Astrocyte of the spinal cord (primary cell): ENCODE measurements at regions not wholly inside any gene's neighbourhood (a gene's known extent, or its start where the extent isn't known, plus 50 kb on each side); places are given as distances from the start of the nearest gene placed in this dataset.
A peak's percentile ranks its signal among the peaks of the same experiment; 100 is the strongest.

Experiments used
- DNase-seq: peaks from one replicate; pipeline ENCODE4 v3.0.0; 2011; ENCODE audit warnings: low read depth, low spot score
- H3K4me3 ChIP-seq: 2 replicates; pipeline ENCODE4 v1.5.1; 2011; ENCODE audit warnings: low read depth, mild to moderate bottlenecking, low read length, moderate library complexity
- in situ Hi-C: cut with HindIII; loops from 2 replicates; pipeline ENCODE4 v1.10.0; 2017; ENCODE audit warnings: low sequenced_read_pairs
- TF ChIP-seq, protein P1 (sequence below): IDR thresholded peaks from 2 replicates; pipeline ENCODE4 v1.5.1; 2012; ENCODE audit warnings: low read depth, mild to moderate bottlenecking, low read length, inconsistent platforms

DNA sequence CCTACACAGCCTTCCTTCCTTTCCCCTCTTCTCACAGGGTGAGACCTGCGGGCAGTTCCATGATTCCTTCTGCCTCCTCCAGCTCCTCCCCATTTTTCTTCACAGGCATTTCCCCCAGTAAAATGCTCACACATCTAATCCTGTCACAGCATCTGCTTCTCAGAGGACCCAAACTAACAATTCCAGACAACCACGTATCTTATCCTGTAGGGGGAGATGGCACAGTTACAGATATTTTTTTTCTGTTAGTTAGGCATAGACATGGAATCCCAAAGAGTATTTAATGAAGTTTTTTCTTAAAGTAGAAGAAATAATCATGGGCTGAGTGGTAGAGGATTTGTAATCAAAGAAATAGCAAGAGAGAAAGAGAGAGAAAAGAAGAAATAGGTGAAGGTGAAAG, 373.1 kb upstream of the ADAMTS9 start:
- TF ChIP-seq, protein P1, sequence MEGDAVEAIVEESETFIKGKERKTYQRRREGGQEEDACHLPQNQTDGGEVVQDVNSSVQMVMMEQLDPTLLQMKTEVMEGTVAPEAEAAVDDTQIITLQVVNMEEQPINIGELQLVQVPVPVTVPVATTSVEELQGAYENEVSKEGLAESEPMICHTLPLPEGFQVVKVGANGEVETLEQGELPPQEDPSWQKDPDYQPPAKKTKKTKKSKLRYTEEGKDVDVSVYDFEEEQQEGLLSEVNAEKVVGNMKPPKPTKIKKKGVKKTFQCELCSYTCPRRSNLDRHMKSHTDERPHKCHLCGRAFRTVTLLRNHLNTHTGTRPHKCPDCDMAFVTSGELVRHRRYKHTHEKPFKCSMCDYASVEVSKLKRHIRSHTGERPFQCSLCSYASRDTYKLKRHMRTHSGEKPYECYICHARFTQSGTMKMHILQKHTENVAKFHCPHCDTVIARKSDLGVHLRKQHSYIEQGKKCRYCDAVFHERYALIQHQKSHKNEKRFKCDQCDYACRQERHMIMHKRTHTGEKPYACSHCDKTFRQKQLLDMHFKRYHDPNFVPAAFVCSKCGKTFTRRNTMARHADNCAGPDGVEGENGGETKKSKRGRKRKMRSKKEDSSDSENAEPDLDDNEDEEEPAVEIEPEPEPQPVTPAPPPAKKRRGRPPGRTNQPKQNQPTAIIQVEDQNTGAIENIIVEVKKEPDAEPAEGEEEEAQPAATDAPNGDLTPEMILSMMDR: no peak
- in situ Hi-C loops: no loop called here
- no peak for DNase-seq
- no peak overlapping the region for H3K4me3 ChIP-seq

DNA sequence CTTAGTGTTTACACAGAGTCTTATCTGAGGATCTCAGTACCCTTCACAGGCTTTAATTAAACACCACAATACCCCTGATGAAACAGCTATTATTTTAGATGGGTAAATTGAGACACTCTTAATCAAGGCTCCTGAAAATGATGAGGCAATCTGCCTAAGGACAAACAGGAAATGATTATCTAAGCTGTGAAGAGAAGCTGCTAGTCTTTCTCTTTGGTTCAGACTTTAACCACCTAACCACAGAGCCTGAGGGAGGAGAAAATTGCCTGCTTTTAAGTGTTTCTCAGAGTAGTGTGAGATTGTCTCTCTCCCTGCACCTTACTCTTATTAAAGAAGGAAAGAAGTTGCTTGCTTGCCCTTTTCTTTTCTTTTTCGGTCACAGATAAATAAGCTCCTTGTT, 364.3 kb upstream of the ADAMTS9 start:
- in situ Hi-C loops: no loop called here
- TF ChIP-seq, protein P1: no peak
- no peak overlapping the region for H3K4me3 ChIP-seq
- DNase-seq: no peak

DNA sequence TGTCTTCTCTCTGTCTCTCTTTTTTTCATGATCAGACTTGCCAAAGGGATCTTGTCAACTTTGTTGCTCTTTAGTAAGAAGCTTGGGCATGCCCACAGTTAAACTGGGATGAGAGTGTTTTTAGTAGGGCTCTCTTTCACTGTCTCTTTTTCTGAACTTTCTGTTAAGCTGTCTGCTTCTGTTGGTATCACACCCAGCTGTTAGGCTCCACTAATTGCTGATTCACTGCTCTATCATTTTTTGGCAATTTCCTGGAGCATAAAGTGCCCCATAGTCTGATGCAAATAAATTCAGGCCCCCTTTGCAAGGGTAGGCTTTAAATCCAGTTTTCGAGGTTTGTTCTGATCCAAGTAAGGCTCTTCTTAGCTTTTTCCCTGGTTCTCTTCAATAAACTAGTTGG, 360.4 kb upstream of the ADAMTS9 start:
- no peak for DNase-seq
- TF ChIP-seq, protein P1: no peak
- H3K4me3 ChIP-seq: no peak overlapping the region
- in situ Hi-C loops: no loop called here

DNA sequence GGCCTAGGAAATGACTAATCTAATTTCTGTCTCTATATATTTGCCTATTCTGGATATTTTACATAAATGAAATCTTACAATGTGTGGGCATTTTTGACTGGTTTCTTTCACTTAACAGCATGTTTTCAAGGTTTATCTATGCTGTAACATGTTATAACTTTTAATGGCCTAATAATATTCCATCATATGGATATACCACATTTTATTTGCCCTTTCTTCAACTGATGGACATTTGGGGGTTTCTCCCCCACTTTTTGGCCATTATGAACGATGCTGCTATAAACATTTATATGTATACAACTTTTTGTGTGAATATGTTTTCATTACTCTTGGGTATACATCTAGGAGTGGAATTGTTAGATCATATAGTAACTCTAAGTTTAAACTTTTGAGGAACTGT, 357.3 kb upstream of the ADAMTS9 start:
- no peak for DNase-seq
- in situ Hi-C loops: no loop called here
- H3K4me3 ChIP-seq: no peak overlapping the region
- TF ChIP-seq, protein P1: no peak

DNA sequence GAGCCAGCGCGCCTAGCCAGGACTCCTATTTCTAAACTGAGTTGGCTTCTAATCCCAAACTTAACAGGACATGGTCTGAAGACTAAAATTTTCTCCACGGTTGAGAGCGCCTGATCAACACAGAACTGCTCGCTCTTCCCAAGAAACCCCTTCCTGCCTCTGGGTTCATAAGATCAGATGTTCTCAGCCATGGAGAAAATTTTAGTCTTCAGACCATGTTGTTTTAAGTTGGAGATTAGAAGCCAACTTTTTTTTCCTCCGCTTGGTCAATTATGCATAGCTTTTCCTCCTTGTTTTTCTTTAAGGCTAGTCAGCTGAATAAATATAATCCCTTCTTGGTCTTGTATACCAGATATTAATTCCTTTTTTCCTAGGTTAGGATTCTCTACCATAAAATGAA, 356.6 kb upstream of the ADAMTS9 start:
- DNase-seq: no peak
- no peak overlapping the region for H3K4me3 ChIP-seq
- TF ChIP-seq, protein P1: no peak
- in situ Hi-C loops: no loop called here

DNA sequence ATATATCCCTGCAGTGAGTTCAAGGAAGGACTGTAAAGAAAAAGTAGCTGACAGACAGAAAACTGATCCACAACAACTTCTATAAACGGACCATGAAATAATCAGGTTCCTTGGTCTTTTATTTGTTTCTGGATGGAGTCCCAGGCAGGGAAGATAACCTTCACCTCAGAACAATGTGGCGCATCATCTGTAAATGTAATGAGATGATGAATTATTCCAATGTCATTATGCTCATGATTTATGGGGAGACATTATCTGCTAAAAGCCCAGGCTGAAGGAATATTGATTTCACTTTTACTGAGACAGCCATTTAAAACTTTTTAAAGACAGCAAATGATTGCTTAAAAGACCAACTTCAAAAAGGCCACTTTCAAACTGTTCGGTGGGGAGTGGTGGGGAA, 354.9 kb upstream of the ADAMTS9 start:
- in situ Hi-C loops: no loop called here
- H3K4me3 ChIP-seq: no peak overlapping the region
- TF ChIP-seq, protein P1: no peak
- DNase-seq: no peak

DNA sequence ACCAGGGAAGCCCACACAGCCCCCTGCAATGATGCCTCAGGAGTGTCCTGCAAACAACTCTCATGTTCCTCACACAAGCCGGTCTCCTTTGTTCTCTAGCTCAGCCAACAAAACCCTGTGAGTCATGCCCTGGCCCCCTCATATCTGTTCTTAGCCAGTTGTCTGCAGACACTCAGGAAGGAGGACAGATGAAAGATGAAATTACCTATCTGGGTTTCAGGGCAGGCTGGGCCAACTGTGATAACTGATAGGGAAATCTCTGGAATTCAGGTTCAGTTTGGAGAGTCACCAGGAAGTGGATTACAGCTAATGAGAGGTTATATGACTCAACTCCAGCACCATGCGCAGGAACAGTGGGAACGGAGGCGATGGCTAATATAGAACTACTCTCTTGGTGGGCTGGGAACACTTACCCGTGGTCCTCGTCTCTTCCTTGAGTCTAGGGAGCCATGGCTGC, 352.0 kb upstream of the ADAMTS9 start:
- DNase-seq: peak; percentile 82
- TF ChIP-seq, protein P1: no peak
- no peak overlapping the region for H3K4me3 ChIP-seq
- in situ Hi-C loops: no loop called here
